ENCODE measurements at regions not wholly inside any gene's neighbourhood (a gene's known extent, or its start where the extent isn't known, plus 50 kb on each side); places are given as distances from the start of the nearest gene placed in this dataset.

DNA sequence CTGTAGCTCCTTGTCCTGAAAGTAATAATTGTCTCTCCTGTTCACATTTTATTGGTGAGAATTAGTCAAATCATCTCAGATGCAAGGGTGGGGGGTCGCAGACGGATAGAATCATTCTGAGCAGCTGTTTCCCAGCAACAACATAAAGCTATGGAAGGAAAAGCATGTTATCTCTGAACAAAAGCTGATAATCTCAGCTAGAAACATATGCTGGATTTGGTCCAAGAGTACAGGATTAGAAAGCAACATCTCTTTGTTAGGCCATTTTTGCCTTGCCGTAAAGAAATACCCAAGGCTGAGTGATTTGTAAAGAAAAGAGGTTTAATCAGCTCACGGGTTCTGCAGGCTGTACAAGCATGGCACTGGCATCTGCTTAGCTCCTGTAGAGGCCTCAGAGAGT, 472.8 kb upstream of the BOD1L1 start:
- DNase-seq (ENCODE audit: low spot score) = no peak

DNA sequence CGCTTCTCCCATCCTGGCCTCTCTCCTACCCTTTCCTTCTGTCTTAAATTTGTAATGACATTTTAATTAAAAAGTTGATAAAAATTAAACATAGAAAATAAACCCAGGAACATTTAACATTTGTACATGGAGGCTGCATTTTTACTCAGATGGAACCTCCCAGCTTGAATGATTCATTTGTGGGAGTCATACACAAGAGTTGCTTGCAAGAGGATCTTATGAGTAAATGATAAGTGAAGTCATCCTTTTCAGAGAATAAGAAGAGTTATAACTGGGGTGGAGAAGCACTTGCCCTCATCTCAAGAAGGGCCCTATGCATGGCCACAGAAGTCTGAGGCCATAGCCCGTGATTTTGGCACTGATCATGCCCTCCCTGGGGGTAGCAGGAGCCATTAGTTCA, 482.9 kb upstream of the BOD1L1 start:
- no peak for DNase-seq (ENCODE audit: low spot score)

DNA sequence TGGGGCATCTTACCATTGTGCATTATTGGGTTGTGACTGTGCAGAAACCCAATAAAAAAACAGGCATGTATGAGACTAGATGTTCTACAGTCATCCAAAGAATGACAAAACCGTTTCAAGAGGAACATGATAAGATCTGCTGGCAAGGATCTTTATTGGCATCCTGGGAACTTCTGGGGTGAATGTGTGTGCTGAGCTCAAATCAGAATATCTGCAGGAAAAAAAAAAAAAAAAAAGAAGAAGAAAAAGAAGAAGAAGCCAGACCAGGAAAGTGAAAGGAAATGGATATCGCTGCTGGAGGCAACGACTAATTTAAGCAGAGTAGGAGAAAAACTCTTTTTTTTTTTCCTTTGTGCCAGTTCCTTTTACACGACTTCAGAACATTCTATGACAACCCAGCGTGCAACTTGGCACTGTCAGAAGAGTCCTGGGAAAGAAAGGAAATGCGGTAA, 484.2 kb upstream of the BOD1L1 start:
- no peak for DNase-seq (ENCODE audit: low spot score)

DNA sequence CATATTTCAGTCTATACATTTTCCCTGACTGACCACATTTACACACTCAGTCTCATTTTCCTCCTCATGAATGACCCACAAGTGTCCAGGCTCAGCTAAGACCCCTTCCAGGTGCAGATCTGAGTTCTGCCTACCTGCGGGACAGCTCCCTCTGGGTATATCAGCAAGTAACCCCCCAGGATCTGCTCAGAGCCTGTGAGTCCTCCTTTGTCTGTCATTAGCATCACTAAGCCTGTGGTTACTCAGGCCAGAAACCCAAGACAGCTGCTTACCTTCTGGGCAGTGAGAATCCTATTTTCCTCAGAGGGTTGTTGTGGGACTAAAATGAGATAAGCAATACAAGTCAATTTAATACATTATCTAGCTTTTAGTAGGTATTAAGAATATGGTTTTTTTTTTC, 487.6 kb upstream of the BOD1L1 start:
- no peak for DNase-seq (ENCODE audit: low spot score)

DNA sequence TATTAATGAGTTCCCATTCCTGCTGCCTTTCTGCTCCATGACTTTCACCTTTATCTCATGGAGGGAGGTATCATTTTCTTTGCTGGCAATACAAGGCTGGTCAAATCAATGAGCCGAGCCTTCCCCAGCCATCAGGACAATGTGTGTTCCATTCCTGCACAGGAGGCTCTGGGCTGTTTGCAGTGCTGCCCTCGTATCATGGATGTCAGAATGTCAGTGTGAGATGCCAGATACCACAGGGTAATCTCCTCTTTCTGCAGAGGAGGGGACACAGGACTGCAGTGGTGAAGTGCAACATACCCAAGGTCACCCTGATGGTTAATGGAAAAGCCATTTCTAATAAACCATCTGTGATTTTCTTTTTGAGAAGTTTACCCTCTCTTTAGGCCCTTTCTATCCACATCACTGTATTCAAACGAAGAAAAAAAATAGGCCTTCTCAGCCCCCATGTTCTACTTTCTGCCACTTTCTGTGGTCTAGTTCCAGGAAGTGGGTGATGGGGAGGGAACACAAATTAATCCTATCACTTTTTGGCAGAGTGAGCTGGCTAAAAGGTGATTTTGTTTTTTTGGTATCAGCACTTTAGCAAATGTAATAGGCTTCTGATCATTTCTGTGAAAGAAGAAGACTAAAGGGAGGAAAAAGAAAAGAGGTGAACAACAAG, 490.2 kb upstream of the BOD1L1 start:
- DNase-seq (ENCODE audit: low spot score) = no peak

DNA sequence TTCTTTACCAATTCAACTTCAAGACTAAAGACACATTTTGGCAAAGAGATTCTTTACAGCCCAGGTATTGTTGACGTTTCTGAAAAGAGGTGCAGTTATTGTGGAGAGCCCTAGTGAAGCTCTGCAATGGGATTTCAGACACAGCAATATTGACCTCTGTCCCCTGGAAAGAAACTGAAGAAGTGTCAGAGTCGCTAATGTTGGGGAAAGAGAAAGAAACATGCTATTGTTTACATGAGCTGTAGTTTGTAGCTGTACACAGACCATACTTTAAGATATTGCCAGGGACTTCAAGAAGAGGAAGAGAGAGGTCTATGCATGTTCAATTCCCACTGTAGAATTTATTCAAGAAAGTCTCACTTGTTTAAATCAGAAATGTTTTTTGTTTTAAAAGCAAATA, 497.3 kb upstream of the BOD1L1 start:
- no peak for DNase-seq (ENCODE audit: low spot score)

- no peak for DNase-seq (ENCODE audit: low spot score)
Measured at GRCh38 chr4:14125375-14126129, 498.0 kb upstream of the BOD1L1 start.

GRCh38 chr4:14130551-14130950, 503.0 kb upstream of the BOD1L1 start:
- DNase-seq (ENCODE audit: low spot score) = no peak

GRCh38 chr4:14131335-14131734, 503.8 kb upstream of the BOD1L1 start:
- no peak for DNase-seq (ENCODE audit: low spot score)

GRCh38 chr4:14132301-14132700, 504.8 kb upstream of the BOD1L1 start:
- DNase-seq (ENCODE audit: low spot score) = no peak

GRCh38 chr4:14138106-14138505, 510.6 kb upstream of the BOD1L1 start:
- DNase-seq (ENCODE audit: low spot score) = no peak

DNA sequence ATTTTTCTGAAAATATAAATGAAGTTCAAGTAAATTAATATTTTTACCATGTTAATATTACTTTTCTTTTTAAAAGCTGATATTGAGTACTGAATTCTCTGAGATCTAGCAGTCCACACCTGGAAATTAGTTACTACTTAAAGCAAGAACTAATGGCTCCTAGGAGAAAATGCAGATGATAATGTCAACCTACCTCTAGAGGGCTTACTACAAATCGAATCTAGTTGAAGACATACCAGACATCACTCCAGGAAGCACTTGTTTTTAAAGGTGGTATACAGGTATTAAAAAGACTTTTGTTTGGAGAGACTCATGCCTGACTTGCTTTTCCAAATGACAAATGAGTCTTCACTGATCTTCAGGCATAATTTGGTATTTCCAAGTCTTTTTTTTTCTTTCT, 516.4 kb upstream of the BOD1L1 start:
- no peak for DNase-seq (ENCODE audit: low spot score)

DNA sequence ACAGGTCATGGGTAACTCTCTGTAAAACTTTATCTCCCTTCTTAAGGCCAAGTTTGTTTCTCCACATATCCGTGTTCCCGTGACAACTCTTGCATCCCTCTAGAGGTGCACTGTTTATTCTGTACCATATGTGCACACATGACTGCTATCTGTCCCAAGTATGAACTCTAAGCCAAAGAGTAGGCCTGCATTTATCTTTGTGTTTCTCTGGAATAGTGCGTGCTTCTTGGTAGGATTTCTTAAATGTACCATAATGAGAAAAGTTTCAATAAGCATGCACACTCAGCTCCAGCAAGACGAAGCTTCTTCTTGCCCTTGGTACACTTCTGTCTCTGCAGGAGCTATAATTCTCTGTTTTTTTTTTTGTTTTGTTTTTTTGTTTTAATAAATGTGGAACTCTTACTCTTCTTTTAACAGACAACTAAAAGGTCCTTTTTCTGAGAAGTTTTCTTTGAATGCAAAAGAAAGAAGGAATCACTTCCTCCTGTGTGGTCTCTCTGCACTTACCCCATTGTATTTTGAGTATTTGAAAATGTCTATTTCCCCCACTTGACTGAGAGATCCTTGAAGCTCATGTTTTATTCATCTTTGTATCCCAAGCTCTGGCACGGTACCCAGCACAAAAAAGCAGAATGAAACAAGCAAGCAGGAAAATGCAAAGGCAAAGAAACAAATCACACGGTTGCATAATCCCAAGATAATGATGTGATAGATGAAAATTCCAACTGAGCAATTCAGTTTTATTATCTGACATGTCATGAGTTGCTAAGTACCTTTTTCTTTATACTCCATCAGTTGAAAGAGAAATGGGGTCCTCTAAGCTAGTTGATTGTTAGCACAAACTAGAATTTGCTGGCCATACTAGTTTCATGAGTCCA, 521.9 kb upstream of the BOD1L1 start:
- DNase-seq (ENCODE audit: low spot score) = no peak

- no peak for DNase-seq (ENCODE audit: low spot score)
Measured at GRCh38 chr4:14151101-14151500, 523.6 kb upstream of the BOD1L1 start.

- no peak for DNase-seq (ENCODE audit: low spot score)
Measured at GRCh38 chr4:14152834-14153519, 525.5 kb upstream of the BOD1L1 start.

DNA sequence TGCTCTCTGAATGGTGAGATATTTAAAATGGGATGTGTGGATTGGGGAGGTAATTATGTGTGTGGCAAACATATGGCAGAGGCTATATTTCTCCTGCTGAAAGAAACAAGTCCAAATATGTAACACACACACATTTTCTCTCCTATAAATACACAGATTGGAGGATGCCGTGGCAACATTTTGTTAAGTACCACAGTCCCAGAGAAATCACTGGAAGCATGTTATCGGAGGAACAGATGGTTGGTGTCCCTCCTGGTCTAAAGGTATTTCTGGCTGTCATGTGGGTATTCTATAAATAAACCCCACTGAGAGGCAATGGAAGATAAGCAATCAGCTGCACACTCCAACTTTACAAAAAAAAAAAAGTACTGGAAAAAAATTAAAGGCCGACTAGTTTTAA, 528.3 kb upstream of the BOD1L1 start:
- DNase-seq (ENCODE audit: low spot score) = no peak

DNA sequence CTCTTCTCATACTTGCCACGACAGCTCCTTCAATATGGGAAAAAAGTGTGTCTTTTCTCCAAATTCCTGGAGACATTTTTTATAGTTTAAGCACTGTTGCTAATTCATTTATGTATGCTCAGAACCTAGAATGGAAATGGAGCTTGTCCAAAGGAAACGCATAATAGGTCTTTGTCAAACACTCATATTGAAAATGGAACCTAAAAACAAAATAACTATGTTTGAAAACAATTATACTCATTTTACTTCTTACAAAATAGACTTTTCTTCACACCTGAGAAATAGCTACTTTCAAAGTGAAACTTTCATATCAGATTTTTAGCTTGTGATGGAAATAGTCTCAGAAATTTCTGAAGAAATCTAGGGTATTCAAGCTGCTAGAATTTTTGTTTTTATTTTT, 529.7 kb upstream of the BOD1L1 start:
- no peak for DNase-seq (ENCODE audit: low spot score)

GRCh38 chr4:14165222-14165920, 537.8 kb upstream of the BOD1L1 start:
- no peak for DNase-seq (ENCODE audit: low spot score)

- no peak for DNase-seq (ENCODE audit: low spot score)
Measured at GRCh38 chr4:14167876-14168510, 540.5 kb upstream of the BOD1L1 start.

GRCh38 chr4:14168919-14169318, 541.4 kb upstream of the BOD1L1 start:
- no peak for DNase-seq (ENCODE audit: low spot score)

DNA sequence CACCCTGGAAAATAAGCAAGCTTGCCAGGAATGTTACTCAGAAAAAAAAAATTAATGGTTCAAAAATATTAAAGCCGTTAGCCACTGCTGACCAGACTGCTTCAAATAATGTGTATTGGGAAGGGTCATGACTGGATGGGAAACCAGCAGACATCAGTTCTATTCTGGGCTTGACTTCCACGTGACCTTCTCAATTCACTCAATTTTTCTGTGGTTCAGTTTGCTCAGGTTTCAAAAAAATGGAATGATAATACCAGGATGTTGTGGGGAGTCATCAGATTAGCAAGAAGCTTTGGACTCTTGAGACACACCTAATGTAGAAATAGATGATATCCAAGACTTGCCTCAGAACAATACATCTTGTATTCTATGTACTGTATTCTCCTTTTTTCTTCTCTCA, 541.9 kb upstream of the BOD1L1 start:
- DNase-seq (ENCODE audit: low spot score) = no peak

All from hematopoietic multipotent progenitor cell treated with erythropoietin and hydrocortisone succinate and interleukin-3 and kit ligand, for 15 days (in vitro differentiated cells).